AG08395 (cell line): ENCODE measurements at regions not wholly inside any gene's neighbourhood (a gene's known extent, or its start where the extent isn't known, plus 50 kb on each side); places are given as distances from the start of the nearest gene placed in this dataset.
"Not testable (repeated sequence)": the region's sequence is repeated elsewhere in the genome, so short reads cannot be mapped to it uniquely, and the experiment has no call there.

Source experiments
- DNase-seq: peaks from one replicate; pipeline ENCODE4 v3.0.0; 2012; ENCODE audit warnings: mixed read lengths, low spot score

- no peak for DNase-seq
Measured at GRCh38 chr3:72176537-72177041, 391.6 kb upstream of the PROK2 start.

GRCh38 chr3:72175296-72175858 lies 390.4 kb upstream of the PROK2 start:
- no peak for DNase-seq

- DNase-seq = no peak
Measured at GRCh38 chr3:72174890-72175289, 389.9 kb upstream of the PROK2 start.

- no peak for DNase-seq
Measured at GRCh38 chr3:72174040-72174439, 389.1 kb upstream of the PROK2 start.

GRCh38 chr3:72171946-72172345 lies 387.0 kb upstream of the PROK2 start:
- no peak for DNase-seq

GRCh38 chr3:72171463-72171881 lies 386.5 kb upstream of the PROK2 start:
- peak; percentile 53 for DNase-seq

GRCh38 chr3:72169561-72170472 lies 384.9 kb upstream of the PROK2 start:
- no peak for DNase-seq

- no peak for DNase-seq
Measured at GRCh38 chr3:72169120-72169519, 384.2 kb upstream of the PROK2 start.

- no peak for DNase-seq
Measured at GRCh38 chr3:72165808-72166207, 380.9 kb upstream of the PROK2 start.

- DNase-seq = no peak
Measured at GRCh38 chr3:72165317-72165716, 380.4 kb upstream of the PROK2 start.

GRCh38 chr3:72164635-72164978 lies 379.7 kb upstream of the PROK2 start:
- DNase-seq = no peak

- DNase-seq = no peak
Measured at GRCh38 chr3:72163809-72164634, 379.1 kb upstream of the PROK2 start.

GRCh38 chr3:72162649-72163184 lies 377.8 kb upstream of the PROK2 start:
- DNase-seq = no peak

- no peak for DNase-seq
Measured at GRCh38 chr3:72161881-72162595, 377.1 kb upstream of the PROK2 start.

- DNase-seq = not testable (repeated sequence)
Measured at GRCh38 chr3:72161285-72161684, 376.3 kb upstream of the PROK2 start.

- DNase-seq = no peak
Measured at GRCh38 chr3:72160351-72160750, 375.4 kb upstream of the PROK2 start.

- DNase-seq = no peak
Measured at GRCh38 chr3:72159487-72159886, 374.5 kb upstream of the PROK2 start.

- DNase-seq = no peak
Measured at GRCh38 chr3:72158639-72159326, 373.8 kb upstream of the PROK2 start.

- DNase-seq = no peak
Measured at GRCh38 chr3:72157748-72158638, 373.0 kb upstream of the PROK2 start.
